ENCODE measurements at regions not wholly inside any gene's neighbourhood (a gene's known extent, or its start where the extent isn't known, plus 50 kb on each side); places are given as distances from the start of the nearest gene placed in this dataset.

- no peak for DNase-seq (ENCODE audit: low read depth in 3 of 3, low spot score in 2 of 3)
Observed at GRCh38 chr18:71936744-71937143, 607.4 kb downstream of the CBLN2 start.

- DNase-seq (ENCODE audit: low read depth in 3 of 3, low spot score in 2 of 3), result no peak
Observed at GRCh38 chr18:71919211-71919610, 624.9 kb downstream of the CBLN2 start.

- DNase-seq (ENCODE audit: low read depth in 3 of 3, low spot score in 2 of 3), result no peak
Observed at GRCh38 chr18:71913641-71914040, 630.5 kb downstream of the CBLN2 start.

DNA sequence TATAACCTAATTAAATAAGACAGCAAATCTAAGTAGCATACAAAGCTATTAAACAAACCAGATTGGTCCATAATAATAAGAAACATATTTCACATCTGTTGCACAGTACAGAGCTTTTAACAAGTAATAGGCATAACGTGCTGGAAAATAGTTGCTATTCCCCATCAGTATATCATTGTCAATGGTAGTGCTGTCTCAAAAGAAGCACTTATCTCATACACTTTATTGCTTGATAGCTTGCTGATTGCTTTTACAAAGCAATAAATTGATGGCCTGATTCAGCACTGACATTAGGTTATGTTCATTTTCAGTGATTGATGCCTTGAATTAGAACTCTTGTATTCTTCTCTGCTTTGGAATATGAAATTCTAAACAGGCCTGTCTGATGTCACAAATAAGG lies 641.7 kb downstream of the CBLN2 start:
- no peak for DNase-seq (ENCODE audit: low read depth in 3 of 3, low spot score in 2 of 3)

- DNase-seq (ENCODE audit: low read depth in 3 of 3, low spot score in 2 of 3), result no peak
Observed at GRCh38 chr18:71899707-71900472, 644.3 kb downstream of the CBLN2 start.

DNA sequence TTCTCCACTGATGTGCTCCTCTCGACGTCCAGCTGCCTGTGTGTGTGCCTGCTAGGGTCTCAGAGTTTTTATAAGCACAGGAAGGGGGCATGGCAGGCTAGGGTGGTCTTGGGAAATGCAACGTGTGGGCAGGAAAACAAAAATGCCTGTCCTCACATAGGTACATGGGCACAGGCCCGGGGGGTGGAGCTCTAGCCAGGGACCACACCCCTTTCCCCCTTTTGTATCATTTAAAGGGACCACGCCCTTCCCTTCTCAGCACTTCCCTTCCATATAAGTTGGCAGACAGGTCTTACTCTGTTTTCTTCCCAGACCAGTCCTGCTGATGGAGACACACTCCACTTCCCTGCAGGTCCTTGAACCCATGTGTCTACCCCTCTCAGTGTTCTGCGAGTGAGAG lies 645.0 kb downstream of the CBLN2 start:
- DNase-seq (ENCODE audit: low read depth in 3 of 3, low spot score in 2 of 3), result no peak

DNA sequence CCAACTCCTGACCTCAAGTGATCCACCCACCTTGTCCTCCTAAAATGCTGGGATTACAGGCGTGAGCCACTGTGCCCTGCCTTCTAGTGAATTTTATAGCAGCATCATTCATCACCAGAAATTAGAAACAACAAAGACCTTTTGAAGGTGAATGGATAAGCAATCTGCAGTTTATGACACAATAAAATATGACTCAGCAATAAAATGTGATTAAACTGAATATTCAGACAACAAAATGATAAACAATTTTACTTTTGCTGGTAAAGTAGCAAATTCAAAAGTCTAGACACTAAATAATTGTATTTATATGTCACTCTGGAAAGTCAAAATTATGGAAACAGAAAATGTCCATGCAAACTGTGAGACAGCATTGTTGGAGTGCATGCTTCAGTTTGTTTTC lies 656.6 kb downstream of the CBLN2 start:
- DNase-seq (ENCODE audit: low read depth in 3 of 3, low spot score in 2 of 3), result no peak

DNA sequence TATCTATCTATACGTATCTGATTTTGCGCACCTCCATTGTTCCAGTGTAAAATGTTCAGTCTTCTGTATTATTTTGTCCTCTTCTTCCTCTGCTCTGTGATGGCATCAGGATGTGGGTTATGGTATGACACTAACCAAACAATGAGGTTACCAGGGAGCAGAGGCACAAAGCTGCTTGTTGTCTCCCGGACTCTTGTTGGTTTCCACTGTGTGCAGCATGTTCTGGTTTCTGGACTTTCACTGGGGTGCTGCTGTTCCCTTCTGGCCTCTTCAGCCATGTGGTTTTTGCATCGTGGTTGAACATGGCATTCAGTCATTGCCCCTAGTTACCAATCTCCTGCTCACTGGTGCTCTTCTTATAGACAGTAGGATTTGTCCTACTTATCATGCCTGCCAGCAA lies 665.9 kb downstream of the CBLN2 start:
- DNase-seq (ENCODE audit: low read depth in 3 of 3, low spot score in 2 of 3), result no peak

DNA sequence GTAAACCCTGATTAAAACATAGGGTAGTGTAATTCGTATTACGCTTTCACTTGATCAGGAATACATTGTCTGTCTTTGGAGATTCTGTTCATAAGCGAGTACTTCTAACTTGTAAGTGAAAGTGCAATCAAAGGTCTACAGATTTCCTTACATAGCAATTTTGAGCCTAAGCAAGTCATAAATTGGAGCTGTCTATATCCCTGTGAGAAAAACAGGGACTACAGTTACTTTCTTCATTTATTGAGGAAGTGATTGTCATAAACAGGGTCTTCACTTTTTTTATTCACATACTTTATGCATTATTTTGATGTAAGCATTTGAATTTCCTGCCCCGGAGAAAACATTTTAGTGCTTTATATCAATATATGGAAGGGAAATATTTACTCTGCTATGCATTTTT lies 670.4 kb downstream of the CBLN2 start:
- DNase-seq (ENCODE audit: low read depth in 3 of 3, low spot score in 2 of 3), result no peak

DNA sequence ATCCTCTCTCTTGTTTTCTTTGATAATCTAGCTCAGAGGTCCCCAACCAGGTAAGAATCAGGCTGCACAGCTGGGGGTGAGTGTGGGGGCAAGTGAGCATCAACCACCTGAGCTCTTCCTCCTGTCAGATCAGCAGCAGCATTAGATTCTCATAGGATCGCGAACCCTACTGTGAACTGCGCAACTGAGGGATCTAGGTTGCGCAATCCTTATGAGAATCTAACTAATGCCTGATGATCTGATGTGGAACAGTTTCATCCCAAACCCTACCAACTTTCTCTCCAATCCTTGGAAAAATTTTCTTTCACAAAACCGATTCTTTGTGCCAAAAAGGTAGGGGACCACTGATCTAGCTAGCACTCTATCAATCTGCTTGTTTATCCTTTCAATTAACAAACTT lies 678.3 kb downstream of the CBLN2 start:
- DNase-seq (ENCODE audit: low read depth in 3 of 3, low spot score in 2 of 3), result no peak

GRCh38 chr18:71850602-71851001 lies 693.5 kb downstream of the CBLN2 start:
- DNase-seq (ENCODE audit: low read depth in 3 of 3, low spot score in 2 of 3), result no peak

GRCh38 chr18:71849407-71849806 lies 694.7 kb downstream of the CBLN2 start:
- no peak for DNase-seq (ENCODE audit: low read depth in 3 of 3, low spot score in 2 of 3)

DNA sequence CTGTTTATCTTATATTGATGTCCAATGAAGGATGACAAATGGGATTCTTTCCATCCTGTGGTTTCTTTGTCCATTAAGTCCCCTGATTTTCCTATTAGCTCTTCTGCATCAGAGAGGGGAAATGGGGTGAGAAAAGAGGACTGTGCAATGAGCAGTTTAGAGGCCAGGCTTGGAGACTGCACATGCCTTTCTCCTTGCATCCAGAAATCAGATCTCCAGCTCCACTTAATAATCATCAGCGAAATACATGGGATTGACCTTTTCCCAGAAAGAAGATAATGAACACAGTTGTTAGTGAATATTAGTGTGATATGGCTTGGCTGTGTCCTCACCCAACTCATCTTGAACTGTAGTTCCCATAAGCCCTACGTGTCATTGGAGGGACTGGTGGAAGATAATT lies 697.4 kb downstream of the CBLN2 start:
- no peak for DNase-seq (ENCODE audit: low read depth in 3 of 3, low spot score in 2 of 3)

DNA sequence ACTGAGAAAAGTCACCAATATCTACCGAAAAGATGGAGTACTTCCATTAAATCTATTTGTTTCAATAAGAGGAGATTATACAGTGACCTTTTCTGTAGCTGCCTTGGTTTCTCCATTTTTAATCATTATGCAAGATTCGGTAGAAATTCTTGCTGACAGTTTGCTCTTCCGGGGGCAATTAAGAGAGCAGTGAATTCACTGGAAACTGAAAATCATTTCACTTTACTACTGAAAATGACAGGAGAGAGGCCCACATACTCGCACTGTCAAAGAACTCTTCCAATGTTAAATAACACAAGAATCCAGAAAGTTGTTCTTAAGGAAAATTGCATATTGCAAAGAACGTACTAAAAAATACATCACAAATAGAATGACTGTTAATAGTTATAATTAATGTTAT lies 699.3 kb downstream of the CBLN2 start:
- no peak for DNase-seq (ENCODE audit: low read depth in 3 of 3, low spot score in 2 of 3)

GRCh38 chr18:71842666-71843065 lies 701.5 kb downstream of the CBLN2 start:
- DNase-seq (ENCODE audit: low read depth in 3 of 3, low spot score in 2 of 3), result no peak

GRCh38 chr18:71837547-71837946 lies 706.6 kb downstream of the CBLN2 start:
- DNase-seq (ENCODE audit: low read depth in 3 of 3, low spot score in 2 of 3), result no peak

DNA sequence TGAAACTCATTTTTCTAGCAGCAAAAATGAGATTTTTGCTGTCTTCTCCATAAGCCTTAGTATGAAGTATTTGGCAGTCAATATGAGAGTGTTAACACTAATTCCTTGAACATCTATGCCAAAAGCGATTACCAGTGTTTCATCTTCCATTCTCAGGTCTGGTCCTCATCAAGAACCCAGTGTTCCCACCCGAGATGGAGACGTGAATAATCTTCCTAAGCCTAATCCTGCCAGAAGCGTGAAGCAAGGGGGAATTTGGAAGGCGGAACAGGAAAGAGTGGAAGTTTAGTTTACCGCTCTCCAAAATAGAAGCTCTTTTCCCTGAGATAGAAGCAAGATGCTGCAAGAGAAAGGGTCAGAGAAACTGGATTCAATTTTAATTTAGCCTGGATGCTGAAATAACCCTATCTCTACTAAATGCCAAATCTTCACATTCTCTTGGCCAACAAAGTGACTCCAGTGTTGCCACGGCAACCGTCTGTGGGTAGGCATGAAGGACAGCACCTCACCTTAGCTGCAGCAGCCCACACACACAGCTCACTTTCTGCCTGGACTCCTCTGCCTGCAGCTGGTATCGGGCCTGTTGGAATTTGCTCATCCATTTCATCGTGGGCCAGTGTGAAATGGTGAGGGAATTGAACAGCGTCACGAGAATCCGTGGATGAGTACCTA lies 711.1 kb downstream of the CBLN2 start:
- no peak for DNase-seq (ENCODE audit: low read depth in 3 of 3, low spot score in 2 of 3)

GRCh38 chr18:71831039-71831438 lies 713.1 kb downstream of the CBLN2 start:
- DNase-seq (ENCODE audit: low read depth in 3 of 3, low spot score in 2 of 3), result no peak

DNA sequence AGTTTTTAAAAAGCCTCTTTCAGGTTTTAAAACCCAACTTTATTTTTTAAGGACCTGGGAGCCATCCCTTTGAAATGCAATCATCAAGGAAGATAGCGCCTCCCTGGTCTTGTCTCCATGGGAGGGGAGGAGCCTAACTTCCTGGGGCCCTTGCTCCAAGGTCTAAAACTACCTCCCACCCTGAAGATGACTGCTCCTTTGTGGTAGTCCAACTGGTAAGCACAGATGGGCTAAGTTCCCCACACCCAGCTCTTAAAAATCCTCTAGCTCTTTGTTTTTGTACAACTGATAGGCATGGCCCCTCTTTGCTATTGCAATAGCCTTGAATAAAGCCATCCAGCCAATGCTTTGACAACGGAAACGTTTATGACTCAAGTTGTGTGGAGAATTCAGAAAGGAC lies 716.8 kb downstream of the CBLN2 start:
- DNase-seq (ENCODE audit: low read depth in 3 of 3, low spot score in 2 of 3), result no peak

- no peak for DNase-seq (ENCODE audit: low read depth in 3 of 3, low spot score in 2 of 3)
Observed at GRCh38 chr18:71815305-71815704, 728.8 kb downstream of the CBLN2 start.

GRCh38 chr18:71809711-71810110 lies 734.4 kb downstream of the CBLN2 start:
- DNase-seq (ENCODE audit: low read depth in 3 of 3, low spot score in 2 of 3), result no peak

GRCh38 chr18:71808616-71809015 lies 735.5 kb downstream of the CBLN2 start:
- no peak for DNase-seq (ENCODE audit: low read depth in 3 of 3, low spot score in 2 of 3)

DNA sequence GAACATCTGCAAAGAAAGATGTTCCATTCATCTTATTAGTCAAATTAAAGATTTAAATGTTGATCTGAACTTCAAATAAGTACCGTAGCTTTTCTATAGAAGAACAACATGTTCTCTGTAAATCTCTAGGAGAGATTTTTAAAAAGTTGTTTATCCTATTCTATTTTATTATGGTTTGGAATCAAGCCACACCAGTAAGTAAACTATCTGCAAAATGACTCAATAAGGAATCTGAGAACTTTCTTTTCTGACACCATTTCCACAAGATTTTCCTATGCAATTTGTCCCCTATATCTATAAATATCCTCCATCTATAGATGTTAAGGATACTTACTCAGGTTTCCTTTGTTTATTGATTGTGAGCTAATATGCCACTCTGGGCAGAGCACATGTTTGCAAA lies 736.6 kb downstream of the CBLN2 start:
- no peak for DNase-seq (ENCODE audit: low read depth in 3 of 3, low spot score in 2 of 3)
